RPMI7951 (cell line): ENCODE measurements at regions not wholly inside any gene's neighbourhood (a gene's known extent, or its start where the extent isn't known, plus 50 kb on each side); places are given as distances from the start of the nearest gene placed in this dataset.
A peak's percentile ranks its signal among the peaks of the same experiment; 100 is the strongest.

Source experiments
- DNase-seq: peaks from one replicate; pipeline ENCODE4 v3.0.0-alpha.2; 2012; ENCODE audit warnings: low read depth

DNA sequence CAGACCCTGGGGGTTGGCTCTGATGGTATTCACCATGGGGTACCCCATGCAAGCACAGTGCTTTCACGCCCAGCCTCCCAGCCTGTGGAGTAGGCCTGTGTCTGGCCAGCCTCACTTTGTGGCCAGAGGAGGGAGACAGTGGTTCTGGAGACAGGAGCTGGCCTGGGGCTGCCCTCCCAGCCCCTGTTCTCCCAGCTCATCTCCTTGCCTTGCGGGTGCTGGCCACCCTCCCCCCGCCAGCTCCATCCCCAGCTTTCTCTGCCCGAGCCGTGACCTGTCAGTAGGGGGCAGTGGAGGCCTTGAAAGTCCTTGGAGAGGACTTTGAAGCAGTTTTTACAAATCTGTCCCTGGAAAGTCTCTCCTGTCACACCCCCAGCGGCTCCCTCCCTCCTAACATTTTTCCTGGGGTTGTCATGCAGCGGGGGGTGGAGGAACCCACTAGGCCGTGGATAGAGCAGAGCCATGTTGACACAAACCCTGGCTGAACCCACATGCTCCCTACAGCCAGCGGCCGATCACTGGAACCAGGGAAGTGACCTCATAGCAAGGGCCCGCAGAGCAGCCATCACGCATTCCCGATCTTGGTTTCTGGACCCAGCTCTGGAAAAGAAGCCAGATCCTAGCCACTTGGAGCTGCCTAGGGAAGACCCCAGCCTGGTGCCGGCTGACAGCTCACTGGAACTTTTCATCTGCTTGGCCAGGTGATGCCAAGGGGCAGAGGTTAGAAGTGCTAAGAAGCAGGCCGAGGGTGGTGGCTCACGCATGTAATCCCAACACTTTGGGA is 289.4 kb downstream of the SEC14L1 start:
- DNase-seq: peak; percentile 96

DNA sequence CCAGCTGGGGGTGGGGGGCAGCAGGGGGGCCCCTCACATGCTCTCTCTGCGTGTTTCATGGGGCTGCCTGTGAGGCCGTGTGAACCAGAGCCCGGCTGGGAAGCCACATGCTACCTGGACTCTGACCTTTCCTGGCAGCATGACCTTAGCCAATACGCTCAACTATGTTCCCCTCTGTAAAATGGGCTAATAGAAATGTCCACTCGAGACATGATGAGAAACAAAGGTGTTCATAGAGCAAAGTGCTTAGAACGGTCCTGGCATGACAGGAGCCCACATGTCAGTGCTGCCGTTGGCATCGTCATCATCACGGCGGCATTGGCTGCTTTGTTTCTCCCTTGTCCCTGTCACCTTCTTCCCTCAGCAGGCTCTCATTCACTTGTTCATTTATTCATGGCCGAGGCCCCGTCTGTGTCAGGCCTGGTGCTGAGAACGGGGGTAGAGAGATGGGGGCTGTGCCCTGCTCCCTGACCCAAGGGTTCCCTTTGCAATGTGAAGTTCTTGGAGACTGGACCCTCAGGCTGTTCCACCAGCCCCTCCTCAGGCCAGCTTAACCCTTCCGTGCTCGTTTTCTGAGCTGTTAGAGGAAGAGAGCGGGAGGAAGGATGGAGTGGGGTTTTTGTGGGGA is 291.4 kb downstream of the SEC14L1 start:
- no peak for DNase-seq

DNA sequence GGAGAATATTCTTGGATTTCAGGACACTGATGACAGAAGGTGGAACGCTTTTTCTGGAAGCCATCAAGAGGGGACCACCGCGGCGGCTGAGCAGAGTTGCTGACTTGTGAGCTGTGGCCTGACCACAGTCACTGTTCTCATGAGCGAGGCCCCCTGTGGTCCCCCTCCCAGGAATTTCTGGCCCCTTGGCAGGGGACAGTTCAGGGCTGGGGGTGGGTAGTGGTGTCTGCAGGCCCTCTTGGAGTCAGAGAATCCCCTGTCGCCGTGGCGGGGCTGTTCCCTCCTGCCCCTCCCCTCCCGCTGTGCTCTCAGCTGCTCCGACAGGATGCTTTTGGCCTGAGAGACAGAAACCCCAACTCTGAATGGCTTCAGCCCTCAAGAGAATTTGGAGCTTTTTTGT is 292.0 kb downstream of the SEC14L1 start:
- no peak for DNase-seq

DNA sequence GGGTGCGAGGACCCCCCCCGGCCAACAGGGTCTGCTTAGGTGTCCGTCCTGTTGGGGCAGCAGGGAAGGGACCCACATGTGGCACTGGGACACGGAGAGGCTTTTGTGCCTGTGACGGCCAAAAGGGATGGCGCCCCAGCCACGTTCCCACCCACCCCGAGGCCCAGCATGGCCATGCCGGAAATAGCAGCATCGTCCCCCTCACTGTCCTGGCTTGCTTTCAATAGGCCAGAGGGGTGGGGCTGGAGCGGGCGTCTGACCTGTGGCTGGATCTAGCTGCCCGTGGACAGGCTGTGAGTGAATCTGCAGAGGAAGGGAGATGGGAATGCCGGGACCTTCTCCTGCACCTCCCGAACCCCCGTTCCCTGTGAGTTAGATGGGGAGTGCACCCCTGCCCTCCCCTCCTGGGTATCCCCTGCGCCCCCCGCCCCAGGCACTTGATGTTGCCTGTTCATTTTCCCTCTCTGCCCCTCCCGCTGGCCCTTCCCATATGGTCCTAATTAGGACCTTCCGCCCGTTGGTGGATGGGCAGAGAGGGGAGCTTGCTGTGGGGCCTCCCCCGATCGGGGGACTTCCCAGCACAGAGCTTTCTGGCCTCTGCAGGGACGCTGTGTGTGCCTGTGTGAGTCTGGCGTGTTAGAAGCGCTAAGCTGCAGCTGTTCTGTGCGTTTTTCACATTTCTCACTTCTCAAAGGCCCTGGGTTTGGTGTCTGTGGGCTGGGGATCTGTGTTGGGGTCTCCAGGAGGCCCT is 292.8 kb downstream of the SEC14L1 start:
- peak; percentile 78 for DNase-seq

DNA sequence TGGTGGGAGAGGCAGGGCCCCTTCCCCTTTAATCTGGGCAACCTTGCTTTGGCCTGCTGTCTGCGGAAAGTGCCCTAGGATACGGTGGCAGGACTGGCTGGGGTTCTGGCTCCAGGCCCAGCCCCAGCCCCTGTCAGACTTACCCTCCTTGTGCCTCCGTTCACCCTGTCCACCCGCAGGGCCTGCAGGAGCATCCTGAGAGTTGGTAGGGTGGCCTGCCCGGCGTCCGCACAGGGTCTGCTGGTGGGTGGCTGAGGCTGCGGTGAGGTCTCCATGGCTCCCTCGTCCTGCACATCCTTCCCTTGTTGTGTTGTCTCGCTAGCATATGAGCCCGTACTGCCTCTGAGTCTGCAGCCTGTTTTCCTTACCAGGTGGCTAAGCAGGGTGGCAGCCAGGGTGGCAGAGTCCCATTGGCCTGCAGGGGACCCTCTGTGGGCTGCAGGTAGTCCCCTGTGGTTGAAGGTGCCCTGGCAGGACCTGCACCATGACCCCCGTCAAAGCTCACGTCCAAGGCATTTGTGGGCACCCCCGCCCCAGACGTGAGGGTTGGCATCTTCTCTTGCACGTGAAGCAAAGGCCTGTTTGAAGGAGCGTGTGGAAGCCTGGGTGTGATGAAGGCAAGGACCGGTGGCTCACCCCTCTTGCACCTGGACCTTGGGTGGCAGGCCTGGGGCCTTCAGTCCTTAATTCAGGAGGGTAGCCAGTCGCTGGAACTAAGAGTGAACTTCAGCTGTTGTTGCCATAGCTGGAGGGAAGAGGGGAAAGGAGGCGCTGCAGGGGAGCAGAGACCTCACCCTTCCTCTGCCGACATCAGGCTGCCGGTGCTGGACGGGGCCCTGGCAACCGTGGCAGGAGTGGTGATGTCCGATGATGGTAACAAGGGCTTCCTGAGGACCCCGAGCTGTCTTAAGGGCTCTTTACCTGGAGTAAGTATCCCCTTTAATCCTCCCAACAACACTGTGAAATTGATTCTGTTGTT is 293.7 kb downstream of the SEC14L1 start:
- DNase-seq: no peak

DNA sequence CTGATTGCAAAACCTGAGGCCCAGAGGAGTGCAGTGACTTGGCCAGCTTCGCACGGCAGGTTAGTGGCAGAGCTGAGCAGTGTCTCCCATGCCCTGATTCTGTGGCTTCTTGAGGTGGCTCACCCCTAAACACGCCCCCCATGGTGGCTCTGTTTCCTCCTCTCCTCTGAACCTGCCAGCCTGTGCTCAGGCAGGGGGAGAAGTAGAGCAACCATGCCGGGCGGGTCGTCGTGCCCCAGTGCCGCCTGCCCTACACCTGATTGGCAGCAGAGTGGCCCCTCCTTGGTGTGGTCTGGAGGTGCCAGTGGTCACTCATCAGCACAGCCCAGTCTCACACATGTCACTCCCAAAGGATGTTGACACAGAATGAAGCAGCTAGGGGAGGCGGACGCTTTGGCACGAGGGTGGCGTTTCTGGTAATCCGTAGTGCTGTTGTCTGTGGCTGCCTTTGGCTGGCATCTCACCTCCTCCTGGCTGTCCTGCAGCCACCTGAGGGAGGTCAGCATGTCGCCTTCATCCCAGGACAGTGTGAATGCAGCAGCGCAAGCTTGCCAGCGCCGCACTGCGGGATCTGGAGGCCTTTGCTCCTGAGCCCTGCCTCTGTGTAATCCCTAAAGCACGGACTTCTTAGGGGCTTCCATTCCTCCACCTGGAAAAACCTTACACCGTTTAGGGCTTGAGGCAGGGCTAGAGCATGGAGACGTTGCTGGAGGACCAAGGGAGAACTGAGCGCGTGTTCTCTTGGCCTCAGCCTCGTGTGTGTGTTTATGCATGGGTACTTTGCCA is 294.7 kb downstream of the SEC14L1 start:
- DNase-seq: no peak

DNA sequence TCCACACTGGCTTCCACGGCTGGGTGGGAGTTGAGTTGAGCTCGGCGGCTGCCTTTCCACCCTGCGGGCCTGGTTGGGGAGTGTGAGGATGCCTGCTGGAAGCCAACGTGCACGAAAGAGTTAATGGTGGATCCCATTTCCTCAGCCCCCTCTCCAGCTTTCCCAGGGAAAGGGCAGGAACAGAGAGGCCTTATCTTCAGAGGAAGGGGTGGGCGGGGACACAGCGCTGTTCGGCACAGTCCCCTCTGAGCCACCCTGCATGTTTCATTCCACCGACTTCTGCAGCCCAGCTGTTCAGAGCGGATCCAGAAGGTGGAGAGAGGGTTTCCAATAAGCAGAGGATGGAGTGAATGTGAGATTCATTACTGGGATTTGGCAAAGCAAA is 295.3 kb downstream of the SEC14L1 start:
- DNase-seq: no peak

DNA sequence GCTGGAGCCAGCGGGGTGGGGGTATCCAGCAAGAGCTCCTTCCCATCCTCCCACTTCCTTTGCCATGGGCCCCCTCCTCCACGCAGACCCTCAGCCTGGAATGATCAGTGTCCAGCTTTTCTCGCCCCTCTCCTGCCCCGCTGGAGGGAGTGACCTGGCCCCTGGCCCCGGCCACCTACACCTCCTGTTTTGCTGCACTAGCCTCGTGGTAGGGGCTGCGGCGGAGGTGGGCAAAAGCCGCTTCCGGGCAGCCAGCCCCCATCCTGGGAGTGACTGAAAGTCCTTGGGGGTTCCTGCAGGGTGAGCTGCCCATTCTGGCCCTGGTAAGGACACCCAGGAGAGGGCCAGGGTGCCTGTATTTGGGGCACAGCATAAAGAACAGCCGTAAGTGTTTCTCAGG is 295.7 kb downstream of the SEC14L1 start:
- no peak for DNase-seq

DNA sequence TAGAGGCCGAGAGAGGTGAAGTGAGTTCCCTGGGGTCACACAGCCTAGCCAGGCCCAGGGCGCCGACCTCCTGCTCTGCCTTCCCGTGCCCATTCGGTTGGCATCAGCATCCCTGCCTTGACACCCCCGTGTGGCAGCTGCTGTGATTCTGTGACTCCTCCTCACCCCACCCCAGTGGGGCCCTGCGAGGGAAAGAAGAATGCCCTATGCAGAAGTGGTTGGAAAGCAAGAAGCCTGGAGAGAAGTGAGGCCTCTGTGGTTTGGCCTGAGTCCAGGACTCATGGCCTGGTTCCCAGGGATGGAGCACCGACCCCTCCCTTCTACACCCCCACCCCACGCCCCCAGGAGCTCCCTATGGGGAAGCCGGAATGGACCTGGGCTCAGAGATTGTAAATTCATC is 296.2 kb downstream of the SEC14L1 start:
- peak; percentile 45 for DNase-seq

DNA sequence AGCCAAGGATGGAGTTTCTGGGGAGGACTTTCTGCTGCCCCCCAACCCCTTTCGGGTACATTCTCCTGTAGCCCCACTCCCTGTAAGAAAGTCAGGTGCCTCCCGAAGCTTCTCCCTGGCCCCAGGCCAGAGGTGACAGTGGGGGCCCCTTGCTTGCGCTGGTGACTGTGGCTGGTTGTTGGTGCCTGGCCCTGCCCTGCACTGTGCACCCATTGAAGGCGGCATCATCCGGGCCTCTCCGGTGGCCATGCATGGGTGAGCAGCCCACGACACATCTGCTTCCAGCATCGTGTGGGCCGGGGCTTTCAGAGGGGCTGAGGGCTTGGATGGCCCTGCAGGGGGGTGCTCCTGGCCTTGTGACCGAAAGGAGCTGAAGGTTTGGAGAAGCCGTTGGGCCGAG is 297.0 kb downstream of the SEC14L1 start:
- DNase-seq: no peak

DNA sequence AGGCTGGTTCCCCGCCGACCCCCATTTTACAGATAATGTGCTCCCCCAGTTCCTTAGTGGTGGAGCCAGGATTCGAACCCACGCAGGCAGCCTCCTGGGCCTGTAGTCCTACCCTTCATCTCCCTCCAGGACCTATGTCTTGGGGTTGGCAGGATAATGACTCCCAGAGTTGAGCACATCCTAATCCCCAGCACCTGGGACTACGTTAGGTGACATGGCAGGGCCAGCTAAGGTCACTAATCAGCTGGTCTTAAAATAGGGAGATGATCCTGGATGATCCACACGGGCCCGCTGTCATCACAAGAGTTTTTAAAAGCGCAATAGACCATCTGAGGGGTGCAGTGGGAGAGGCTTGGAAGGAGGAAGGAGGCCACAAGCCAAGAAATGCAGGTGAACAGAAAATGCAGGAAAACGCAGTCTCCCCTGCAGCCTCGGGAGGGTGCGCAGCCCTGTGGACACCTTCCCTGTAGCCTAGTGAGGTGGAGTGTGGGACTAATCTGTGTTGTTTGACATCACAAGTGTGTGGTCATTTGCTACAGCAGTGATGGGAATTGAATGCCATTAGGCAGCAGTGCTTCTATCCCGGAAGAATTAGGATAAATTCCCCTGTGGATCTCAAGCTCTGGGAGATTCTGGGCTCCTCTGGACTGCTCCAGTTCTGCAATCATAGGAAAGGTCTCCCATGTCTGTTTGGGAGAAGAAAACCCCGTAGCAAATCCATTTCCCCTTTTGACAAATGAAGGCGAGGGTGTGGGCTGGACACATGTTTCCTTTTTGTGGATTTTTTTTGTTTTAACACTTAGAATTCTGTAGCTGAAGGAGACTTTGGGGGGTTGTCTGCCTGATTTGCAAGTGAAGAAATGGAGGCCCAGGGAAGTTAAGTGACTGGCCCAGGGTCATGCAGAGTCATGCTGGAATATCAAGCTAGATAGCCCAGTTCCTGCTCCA is 297.7 kb downstream of the SEC14L1 start:
- DNase-seq: no peak

DNA sequence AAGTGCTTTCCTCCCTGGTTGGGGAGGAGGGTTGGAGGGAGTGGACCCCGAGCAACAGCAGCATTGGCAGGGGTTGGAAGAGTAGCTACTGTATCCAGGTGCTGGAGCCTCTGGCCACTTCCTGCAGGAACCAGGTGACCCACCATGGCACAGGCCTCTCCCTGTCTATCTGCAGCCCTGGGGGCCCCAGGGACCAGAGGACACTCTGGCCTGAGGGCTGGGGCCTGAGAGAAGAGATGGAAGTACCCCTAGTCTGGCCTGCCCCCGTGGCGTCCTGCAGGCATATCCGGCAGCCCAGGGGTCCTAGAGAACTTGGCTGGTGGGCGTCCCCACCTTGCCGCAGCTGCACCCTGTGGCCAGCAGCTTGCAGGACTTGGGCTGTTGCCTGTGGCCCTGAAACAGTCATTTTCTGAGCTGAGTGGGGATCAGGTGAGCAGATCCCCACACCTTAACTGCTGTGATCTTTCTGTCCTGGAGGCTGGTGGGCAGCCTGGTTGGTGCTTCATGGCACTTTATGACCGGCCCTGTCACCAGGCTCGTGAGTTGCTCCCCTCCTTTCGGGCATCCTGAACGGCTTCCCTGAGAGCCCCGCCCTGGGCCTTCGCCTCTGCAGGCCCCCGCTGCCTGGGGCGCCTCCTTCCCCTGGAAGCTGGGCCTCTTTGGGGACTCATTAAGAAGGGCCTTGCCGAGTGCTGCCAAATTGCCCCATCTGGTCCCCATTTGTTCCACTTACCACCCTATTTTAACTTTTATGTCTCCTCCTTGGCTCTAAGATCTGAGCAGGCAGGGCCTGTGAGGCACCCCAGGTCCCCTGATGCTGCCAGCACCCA is 298.6 kb downstream of the SEC14L1 start:
- DNase-seq: peak; percentile 50

DNA sequence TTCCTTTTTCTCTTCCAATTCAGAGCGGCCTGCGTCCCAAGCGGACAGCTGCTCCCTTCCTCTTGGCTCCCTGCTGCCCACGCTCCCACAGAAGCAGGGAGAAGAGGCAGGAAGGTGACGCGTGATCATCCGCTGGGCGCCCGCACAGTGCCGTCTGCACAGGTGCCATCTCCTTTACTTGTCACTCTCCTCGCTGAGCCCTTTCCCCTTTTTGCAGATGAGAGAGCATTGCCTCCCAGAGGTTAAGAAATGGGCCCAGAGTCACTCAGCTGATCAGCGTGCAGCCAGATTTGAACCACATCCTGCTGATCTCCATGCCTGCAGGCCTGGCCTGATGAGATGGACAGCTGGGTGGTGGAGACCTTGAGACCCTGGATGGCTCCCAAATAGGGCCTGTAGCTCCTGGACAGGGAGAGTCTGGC is 299.8 kb downstream of the SEC14L1 start:
- no peak for DNase-seq

DNA sequence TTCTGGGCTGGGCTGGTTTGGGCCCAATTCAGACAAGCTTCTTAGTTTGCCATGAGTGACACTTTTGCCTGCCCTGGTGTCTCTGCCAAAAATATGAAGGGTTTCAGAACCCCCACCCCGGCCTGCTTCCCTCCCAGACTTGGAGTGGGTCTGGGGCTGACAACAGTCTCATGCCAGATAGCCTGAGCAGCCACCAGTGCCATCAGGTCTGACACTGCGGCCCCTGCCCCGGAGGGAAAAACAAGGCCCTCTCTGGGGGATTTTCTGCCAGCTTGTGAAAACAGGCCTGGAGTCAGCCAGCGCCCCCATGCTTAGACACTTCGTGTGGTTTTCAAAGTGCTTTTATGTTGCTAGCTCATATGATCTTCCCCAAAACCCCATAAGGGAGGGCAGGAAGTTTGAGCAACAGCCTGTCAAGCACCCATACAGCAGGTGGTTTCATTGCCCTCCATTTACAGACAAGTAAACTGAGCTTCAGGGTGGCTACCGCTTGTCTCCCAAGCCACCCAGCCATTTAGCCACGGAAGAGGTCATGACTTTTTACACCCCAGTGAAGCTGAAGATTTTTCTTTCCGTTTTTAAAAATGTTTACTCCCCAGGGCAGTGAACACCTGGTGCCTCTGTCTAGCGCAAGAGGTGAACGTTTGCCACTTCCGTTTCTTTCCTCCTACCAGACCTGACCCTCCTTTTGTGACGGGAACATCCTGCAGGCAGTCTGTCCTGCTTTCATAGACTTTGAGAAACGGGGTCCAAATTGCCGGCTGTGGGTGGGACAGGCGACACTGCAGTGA is 300.6 kb downstream of the SEC14L1 start:
- no peak for DNase-seq

DNA sequence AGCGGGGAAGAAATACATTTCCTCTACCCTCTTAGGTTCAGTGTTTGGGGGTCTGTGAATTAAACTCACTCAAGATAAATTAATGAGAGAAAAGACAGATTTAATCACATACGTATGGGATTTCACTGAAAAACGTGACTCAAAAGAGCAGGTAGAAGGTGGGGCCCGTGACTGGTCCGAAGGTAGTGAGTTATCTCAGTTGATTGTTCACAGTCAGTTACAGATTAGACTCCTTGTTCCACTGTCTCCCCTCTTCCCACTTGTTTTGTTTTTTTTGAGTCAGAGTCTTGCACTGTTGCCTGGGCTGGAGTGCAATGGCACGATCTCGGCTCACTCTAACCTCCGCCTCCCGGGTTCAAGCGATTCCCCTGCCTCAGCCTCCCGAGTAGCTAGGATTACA is 301.2 kb downstream of the SEC14L1 start:
- DNase-seq: no peak

DNA sequence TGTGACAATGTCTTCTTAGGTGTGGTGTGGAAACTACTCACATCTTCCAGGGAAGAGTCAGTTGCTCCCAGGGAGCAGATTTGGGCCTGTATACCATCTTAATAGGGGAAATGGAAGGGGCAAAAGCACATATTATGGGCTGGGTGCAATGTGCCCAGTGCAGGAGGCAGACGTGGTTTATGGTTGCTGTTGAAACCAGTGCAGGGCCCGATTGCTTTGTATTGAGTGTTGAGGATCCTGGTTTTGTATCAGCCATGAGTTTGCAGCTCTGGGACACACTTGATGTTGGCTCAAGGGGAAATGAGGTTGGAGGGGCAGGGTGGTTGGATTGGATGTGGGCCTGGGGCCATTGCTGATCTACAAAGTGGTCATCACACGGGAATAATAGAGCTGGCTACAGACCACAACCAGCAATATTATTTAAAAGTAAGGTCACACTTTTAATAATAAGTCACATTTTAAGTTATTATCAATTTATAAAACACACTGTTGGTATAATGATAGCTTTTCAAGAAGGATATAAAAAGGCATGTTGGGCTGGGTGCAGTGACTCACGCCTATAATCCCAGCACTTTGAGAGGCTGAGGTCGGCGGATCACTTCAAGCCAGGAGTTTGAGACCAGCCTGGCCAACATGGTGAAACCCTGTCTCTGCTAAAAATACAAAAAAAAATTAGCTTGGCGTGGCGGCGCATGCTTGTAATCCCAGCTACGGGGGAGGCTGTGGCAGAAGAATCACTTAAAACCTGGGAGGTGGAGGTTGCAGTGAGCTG is 302.4 kb downstream of the SEC14L1 start:
- DNase-seq: no peak

DNA sequence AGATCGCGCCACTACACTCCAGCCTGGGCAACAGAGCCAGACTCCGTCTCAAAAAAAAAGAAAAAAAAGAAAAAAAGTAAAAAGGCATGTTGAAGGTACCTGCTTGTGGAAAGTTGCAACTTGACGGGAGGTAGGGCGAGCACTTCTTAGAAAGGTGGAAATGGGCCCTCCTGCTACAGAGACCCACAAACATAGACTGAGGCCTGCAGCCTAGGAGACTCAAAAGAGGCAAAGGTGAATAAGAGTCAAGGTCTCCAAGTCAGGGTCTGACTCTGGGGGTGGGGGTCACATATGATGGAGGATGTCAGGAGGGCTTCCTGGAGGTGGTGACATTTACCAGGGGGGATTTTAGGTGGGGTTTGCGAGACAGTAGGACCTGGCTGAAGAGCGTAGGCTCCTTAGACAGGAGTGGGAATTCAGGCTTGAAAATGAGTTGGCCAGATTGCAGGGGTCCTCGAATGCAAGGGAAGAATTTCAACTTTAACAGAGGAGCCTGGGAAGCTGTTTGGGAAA is 303.0 kb downstream of the SEC14L1 start:
- no peak for DNase-seq
